Stimulated activated CD4-positive, alpha-beta T cell treated with anti-CD3 and anti-CD28 coated beads, TNF-alpha, amount 100 ng/mL, for 1 hour (primary cell): ENCODE measurements at regions not wholly inside any gene's neighbourhood (a gene's known extent, or its start where the extent isn't known, plus 50 kb on each side); places are given as distances from the start of the nearest gene placed in this dataset.

ENCODE experiments used
- DNase-seq, 3 donors: peaks; one replicate each; pipeline ENCODE4 v3.0.0-alpha.2; 2020; ENCODE audit warnings: low read depth in 3 of 3, low spot score in 1 of 3

DNA sequence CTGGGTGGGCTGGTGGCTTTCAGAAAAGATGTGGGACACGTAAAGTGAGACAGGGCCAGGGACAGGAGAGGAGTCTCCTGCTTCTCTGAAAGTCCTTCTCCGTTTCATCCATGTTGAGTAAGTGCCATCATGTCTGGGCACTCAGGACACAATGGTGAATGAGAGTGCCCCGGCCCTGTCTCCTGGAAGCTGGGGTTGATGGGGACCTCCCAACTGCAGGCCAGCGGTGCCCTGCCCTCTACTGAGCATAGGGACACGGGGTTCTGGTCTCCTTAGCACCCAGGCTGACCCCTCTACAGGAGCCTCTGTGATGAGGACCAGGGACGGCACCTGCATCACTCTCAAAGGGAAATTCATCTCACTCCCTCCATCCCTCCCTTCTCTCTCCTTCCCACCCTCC is 772.3 kb downstream of the BRD1 start:
- DNase-seq = no peak

DNA sequence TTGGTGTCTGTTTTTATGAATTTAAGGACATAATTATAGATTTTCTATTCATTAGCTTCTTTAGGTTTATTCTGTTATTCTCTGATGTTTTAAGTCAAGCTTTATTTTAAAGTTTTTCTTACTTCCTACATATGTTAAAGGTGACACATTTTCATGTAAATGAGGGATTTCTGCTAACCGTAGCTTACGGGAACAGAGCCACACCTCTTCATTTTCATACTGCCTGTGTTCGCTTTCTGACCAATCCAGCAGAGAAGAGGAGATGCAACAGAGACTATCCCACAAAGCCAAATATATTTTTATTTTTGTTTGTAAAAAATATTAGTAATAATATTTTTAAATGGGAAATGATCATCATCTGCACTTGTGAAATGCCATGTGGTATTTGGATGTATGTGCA is 774.1 kb downstream of the BRD1 start:
- DNase-seq = no peak

DNA sequence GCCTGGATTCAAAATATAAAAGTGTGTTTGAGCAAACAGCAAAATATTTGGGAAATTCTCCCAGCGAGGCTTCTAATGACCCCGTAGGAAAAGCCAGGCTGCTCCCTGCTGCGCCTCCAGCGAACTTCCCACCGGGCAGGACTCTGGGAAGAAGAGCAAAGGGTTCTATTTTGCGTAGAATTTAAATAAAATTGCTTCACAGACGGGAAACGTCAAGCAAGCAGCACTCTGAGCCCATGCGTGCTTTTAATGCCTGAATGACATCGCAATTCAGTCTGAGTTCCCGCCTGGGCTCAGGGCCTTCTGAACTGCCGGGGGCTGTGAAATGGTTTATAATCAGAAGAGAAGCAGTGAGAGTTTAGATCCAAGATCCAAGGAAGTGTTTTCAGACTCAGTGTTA is 775.1 kb downstream of the BRD1 start:
- DNase-seq = no peak

DNA sequence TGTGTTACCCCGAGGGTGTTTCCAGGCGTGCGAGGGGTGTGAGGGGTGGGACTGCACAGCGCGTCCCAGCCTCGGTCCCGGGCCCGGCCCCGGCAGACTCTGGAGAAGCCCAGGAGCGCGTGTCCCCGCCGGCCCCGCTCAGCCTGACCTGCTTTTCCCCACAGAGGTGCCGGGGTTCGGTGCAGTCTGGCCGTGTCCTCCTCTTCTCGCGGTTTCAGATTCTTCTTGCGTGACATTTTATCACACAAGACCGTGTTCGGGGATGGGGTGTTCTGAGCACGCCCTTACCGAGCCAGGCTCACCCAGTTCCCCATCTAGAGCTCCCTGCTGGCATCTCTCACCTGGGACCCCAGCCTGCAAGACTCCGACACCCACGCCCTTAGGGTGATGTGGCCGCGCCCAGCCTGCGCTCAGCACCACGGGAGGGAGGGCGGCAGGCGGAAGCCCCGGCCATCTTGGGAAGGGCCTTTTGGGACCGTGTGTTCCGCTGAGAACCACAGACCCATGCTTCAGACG is 775.6 kb downstream of the BRD1 start:
- DNase-seq = peak in 2 of 3 donors; percentile 14 to 33

DNA sequence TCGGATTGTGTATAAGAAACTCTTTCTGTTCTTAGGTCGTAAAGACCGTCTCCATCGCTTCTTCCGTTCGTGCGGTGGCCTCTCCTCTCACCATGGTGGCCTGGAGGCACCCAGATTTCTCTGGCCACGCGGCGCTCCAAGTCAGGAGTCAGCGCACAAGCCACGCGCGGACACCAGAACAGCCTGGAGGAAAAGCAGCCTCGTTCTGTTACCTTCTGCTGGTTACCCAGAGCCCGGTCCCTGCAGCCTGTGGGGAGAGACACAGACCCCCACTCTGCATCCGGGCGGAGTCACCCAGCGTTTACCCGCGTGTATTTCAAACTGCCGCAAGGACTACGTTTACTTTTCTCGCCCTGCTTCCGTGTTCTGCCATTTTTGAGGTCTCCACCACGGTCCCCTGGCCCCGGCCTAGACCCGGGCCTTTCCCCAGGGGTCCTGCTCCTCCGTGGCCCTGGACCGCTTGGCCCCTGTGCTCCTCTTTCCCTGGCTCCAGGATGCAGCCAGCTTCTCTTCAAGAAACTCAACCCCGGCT is 776.1 kb downstream of the BRD1 start:
- DNase-seq = no peak

DNA sequence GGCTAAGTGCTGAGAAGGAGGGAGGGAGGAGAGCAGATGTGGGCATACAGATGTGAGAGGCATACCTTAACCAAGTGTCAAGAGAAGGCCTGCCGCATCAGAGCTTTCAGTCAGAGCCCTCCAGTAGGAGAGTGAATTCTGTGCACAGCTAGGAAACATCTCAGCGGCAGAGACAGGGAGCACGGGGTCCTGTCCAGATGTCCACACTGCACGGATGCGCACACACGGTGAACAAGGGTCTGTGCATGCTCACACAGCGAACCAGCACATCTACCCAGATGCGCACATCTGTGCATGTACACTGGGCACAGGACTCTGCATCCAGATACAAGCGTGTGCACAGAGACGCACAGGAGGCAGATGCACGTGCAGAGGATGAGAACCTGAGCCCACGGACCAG is 778.0 kb downstream of the BRD1 start:
- DNase-seq = no peak

DNA sequence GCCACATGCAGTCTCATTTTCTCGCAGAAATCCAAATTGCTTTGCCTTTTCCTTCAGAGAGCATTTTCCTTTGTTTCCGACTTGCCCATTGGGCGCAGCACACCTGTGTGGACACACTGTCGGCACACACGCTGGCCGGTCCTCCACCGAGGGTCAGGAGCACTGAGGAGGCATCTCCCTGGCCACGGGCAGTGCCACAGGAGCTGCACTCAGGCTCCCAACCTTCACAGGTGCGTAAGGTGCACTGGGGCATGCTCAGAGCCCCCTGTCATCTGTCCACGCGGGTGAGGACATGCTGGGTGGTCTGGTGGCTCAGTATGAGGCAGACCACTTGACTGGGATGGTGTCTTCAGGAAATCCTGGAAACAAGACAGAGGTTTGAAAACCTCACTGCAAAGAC is 779.1 kb downstream of the BRD1 start:
- no peak for DNase-seq

DNA sequence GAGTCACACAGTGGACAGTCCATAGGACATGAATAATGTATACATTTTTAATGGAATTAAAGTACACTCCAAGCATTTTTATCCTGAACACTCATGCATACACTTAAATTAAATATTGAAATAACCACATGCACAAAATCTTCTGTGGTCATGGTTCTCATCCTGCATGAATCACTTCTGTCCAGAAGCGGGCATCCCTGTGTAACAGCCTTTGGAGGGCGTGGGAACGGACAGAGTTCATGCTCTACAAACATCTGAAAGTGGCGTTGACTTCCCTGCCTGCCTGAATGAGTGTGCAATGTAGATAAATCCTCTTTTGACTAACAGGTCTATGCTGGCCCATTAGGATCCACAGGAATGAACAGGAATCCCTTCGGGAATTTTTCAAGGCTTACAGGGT is 780.2 kb downstream of the BRD1 start:
- no peak for DNase-seq

DNA sequence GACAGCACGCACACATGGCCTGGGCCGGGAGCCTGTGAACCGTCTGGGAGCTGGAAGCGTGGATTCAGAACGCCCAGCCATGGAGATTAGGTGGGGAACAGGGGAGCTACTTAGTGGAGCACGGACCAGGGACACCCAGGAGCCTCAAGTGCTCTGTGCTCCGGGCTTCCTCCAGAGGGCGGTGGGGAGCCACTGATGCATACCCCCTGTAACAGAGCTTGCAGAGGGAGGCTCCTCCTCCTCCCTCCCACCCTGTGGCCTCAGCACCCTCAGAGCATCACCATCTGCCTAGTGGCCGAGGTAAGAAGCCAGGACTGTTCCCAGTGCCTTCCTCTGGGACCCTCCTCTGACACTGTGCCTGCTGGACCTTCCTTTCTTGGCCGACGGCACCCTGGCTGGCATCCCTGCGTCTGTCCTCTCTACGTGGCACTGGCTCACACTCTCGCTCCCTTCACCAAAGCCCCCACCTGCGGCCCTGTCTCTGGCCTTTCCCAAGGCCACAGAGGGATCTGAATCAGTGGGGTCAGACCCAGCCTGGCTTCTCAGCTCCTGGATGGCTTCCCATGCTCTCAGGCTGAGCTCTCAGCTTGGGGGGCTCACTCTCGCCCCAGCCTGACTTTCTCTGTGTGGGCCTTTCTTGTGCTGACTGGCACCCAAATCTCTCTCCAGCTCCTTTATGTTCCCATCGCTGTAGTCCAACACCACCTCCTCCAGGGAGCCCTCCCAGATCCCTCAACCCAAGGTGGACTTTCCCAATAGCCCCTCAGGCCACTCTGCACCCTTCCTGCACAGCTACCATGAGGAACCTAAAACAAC is 780.9 kb downstream of the BRD1 start:
- peak in 1 of 3 donors; percentile 8 for DNase-seq

DNA sequence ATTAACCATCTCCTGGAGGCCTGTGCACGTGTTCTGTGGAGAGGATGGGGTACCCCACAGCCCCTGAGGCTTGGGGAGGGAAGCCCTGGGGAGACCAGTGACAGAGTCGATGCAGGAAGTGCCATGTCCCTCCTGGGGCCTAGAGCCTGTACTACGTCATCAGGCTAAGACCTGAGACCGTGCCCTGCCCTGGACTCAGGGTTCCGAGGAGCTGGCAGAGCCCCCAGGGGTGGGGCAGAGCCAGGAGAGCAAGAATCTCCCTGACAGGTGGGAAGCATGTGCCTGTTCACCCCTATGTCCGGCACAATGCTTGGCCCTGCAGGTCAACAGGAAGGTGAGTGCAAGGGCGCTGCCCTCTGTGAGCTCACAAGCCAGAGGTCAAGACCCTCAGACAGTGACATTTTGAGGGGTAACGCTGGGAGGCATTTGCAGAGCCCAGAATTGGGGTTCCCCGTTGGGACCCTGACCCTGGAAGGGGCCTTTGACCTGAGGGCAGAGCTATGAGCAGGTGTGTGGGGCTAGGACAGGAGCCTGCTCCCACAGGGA is 781.6 kb downstream of the BRD1 start:
- no peak for DNase-seq

DNA sequence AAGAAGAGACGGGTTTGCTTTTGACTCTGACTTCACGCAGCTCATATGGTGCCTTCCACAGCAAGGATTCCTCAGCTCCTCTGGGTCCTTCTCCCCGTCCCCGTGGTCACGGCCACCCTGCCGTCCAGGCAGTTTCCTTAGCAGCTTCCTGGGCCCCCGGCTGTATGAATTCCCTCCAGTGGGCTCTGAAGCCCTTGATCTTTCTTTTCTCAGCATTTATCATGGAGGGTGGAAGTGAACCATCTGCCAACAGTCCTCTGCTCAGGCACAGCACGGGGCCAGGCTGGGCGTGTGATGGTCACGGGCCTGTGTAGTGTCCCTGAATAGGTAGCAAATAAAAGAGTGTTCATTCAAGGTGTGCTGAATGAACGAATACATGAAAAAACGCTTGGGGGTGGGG is 782.4 kb downstream of the BRD1 start:
- no peak for DNase-seq

DNA sequence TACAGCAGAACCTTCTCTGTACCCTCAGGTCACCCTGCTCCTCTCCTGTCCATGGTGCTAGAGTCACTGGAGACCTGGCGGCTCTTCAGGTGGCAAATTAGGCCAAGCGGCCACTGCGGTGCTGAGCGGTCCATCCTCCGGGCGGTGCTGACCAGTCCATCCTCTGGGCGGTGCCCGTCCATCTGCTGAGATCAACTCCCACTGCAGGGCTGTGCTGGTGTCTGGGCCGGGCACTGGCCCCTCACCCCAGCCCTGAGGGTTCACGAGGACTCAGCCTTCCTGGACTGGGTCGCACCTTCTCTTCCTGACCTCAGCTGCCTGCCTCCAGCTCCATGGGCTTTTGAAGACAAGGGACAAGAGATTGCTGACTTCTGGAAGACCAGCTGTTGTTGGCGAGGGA is 782.9 kb downstream of the BRD1 start:
- DNase-seq = no peak

DNA sequence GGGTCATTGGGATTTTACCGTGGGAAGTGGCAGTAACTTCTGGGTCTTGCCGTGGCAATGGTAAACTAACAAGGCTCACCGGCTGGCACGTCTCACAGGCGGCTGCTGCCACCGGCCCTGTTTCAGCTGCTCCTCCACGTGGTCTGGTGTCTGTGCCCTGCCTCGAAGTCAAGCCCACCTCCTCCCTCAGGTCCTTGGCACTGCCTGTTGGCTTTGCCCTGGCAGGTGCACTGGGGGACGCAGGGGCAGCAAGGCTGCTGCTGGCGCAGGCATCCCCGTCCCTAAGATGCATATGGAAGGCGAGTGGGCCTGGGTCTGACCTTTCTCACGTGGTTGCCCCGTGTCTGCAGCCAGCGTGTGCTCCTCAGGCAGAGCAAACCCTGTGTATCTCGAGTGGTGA is 783.6 kb downstream of the BRD1 start:
- DNase-seq = no peak

DNA sequence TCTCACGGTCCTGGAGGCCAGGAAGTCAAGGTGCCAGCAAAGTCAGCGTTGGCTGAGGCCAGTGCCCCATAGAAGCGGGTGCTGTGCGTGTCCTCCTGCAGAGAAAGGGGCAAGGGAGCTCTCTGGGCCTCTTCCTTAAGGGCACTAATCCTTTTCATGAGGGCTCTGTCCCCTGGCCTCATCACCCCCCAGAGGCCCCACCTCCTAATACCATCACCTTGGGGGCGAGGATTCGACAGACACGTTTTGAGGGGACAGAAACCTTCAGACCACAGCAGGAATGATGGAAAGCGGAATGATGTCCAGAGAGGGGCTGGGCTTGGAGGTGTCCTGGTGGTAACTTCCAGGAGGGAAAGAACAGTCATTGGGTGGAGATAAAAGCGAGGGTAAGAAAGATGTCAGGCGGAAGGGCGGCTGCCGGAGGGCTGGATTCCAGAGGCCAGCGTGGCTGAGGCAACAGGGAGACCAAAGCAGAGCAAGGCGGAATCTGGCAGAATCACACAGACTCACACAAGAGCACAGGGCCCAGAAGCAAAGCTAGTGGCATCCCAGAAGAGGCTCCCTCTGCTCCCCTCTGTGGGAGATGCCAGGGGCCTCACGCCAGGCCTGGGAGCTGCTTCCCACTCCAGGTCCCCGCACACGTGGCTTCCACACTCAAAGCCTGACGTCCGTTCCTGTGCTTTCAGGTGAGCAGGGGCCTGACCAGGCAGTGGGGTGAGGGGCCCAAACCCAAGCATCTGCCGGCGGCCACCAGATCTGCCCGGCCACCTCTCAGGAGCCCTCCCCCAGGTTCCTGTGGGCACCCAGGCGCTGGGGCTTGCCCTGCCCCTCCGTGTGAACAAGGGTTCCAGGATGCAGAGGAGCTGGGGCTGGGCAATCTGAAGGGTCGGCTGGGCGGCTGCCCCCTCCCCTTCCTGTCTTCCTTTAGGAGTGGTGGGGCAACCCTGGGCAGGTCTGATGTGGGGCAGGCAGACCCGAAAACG is 784.5 kb downstream of the BRD1 start:
- no peak for DNase-seq

DNA sequence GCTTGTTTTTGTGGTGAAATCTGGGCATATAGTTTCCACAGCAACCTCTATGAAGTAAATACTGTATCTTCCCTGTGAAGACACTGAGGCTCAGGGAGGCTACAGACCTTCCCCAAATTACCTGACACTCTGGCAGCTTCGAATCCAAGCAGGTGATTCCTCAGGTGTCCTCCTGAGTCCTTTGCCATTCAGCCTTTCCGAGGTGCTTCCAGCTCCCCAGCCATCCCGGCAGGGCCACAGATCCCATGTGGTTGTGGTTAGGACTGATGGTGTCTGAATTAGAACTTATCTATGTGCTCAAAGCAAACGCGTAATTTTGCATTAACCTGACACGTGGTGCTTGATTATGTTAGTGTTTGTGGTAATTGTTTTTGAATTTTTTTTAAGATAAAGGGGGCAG is 785.6 kb downstream of the BRD1 start:
- no peak for DNase-seq

DNA sequence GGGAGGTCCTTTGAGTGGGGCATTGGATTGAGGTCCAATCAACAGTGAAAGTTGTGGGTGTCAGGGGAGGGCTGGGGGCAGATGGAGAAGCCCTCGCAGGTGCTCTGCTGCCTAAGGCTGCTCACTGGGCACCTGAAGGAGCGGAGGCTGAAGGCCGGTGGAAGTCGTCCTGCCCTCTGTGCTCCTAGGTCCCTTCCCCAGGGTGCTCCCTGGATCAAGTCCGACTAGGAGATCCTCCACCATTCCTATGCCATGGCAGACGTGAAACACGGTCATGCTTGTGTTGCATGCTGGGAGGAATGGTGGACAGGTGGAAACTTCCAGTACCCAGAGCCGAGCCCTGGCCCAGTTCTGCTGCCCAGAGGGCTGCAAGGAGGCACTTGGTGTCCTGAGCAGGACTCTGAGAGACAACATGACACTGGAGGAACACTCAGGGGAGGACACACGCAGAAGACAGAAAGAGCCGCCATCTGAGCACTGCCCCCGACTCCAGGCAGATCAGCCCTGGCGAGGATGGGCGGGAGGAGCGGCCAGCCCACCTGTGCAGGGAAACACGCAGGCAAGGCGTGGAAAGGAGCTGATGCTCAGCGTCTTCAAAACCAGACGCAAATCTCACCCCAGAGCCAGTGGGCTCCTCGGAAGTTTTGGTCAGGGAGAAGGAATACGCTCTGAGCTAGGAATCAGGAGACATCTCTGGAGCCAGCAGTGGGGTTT is 786.8 kb downstream of the BRD1 start:
- DNase-seq = no peak

DNA sequence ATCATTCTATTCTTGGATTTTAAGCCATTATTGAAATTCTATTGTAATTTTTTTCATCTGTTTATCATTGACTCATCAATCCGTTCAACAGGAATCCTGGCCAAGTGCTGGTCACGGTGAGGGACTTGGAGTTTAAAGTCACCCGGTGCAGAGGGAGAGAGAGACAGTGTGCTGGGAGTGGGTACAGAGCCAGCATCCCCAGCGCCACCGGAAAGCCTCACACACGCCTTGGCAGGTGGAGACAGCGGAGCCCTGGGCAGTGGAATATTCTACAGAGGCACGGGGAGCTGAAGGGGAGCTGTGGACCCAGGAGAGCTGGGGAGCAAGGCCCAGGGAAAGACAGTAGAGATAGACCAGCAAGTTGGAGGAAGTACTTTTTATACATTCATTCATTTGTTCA is 787.6 kb downstream of the BRD1 start:
- no peak for DNase-seq

DNA sequence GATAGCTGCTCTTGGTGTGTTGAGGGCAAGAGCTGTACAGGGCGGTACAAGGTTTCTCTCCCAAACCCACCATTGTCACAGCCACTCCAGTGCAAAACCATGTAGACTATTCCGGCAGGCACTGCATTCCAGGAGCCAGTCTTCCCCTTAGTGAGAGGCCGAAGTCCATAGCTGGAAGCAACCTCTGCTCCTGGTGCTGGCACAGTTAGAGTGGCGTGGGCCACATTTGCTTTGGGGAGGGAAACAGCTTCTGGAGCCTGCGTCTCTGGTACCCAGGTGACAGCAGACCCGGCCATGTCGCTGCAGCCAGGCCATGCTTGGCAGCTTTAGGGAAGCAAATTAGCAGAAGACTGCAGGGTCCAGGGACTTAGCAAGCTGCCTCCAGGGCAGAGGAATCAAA is 788.0 kb downstream of the BRD1 start:
- no peak for DNase-seq

DNA sequence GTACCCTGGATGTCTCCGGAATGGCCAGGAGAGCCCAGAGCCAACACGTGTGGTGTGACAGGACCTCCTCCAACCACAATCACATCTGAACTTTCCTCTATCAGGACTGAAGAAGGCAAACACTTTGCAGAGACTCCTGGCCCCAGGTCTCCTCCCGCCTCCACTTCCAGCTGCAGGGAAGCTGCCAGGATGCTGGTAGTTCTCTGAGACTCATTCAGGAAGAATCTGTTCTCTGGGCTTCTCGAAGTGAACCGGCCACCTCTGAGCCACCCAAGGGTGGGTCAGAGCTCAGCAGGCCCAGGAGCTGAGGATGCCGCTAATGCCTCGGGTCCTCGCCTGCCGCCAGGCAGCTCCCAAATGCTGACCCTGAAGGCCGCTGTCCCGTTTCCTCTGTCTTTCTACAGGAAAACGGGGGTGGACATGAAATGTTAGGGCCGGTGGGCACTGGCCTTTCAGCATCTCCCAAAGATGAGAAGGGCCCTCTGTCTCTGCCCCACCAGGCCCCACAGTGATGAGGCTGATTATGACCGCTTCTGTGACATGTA is 789.9 kb downstream of the BRD1 start:
- no peak for DNase-seq

DNA sequence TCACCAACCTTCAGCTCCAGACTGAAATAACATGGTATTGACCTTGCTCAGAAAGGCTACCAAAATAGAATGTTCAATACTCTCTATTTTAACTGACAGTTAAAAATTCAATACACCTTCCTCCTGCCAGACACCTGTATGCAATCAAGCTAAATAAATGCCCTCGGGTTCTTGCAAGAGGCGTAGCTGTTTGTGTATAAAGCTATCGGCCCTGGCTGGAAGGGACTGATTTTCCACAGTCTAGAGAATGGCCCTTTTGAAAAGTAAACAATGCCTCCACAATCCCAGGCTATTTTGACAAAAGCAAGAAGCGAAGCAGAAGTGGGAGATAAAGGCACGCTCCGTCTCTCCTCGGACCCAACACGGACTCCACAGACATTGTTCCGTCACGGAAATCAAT is 791.2 kb downstream of the BRD1 start:
- DNase-seq = no peak
